WTC11 (cell line): ENCODE measurements at regions not wholly inside any gene's neighbourhood (a gene's known extent, or its start where the extent isn't known, plus 50 kb on each side); places are given as distances from the start of the nearest gene placed in this dataset.

Experiments used
- CTCF ChIP-seq: fragments of 200-600 bp; IDR thresholded peaks from 2 replicates; pipeline ENCODE4 v1.8.0; 2022; ENCODE audit warnings: antibody characterized with exemption
- JUN ChIP-seq: sonication (generic); formaldehyde crosslinking; IDR thresholded peaks from 2 replicates; pipeline ENCODE4 v1.8.0; 2023; ENCODE audit warnings: mild to moderate bottlenecking, missing genetic modification reagents
- PRDM15 ChIP-seq: sonication (generic); formaldehyde crosslinking; IDR thresholded peaks from 2 replicates; pipeline ENCODE4 v1.8.0; 2022; ENCODE audit warnings: missing genetic modification reagents
- TEAD4 ChIP-seq: sonication (generic); formaldehyde crosslinking; IDR thresholded peaks from 2 replicates; pipeline ENCODE4 v1.8.0; 2022; ENCODE audit warnings: mild to moderate bottlenecking, missing genetic modification reagents
- ZNF423 ChIP-seq: fragments of 250-450 bp; sonication (Bioruptor Pico); IDR thresholded peaks from 2 replicates; pipeline ENCODE4 v2.1.2; 2022; ENCODE audit warnings: mild to moderate bottlenecking, moderate library complexity
- TF ChIP-seq, protein P1 (sequence below): sonication (generic); formaldehyde crosslinking; IDR thresholded peaks from 2 replicates; pipeline ENCODE4 v1.8.0; 2022; ENCODE audit warnings: mild to moderate bottlenecking, missing genetic modification reagents
- TF ChIP-seq, protein P2 (sequence below): sonication (generic); formaldehyde crosslinking; IDR thresholded peaks from 2 replicates; pipeline ENCODE4 v1.8.1; 2023; ENCODE audit warnings: mild to moderate bottlenecking, missing genetic modification reagents, moderate library complexity

- TF ChIP-seq CTCF, result no peak
- TF ChIP-seq, protein P1, sequence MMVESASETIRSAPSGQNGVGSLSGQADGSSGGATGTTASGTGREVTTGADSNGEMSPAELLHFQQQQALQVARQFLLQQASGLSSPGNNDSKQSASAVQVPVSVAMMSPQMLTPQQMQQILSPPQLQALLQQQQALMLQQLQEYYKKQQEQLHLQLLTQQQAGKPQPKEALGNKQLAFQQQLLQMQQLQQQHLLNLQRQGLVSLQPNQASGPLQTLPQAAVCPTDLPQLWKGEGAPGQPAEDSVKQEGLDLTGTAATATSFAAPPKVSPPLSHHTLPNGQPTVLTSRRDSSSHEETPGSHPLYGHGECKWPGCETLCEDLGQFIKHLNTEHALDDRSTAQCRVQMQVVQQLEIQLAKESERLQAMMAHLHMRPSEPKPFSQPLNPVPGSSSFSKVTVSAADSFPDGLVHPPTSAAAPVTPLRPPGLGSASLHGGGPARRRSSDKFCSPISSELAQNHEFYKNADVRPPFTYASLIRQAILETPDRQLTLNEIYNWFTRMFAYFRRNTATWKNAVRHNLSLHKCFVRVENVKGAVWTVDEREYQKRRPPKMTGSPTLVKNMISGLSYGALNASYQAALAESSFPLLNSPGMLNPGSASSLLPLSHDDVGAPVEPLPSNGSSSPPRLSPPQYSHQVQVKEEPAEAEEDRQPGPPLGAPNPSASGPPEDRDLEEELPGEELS, result no peak
- TF ChIP-seq TEAD4, result no peak
- no peak for TF ChIP-seq ZNF423 (CRISPR knock-in tag)
- TF ChIP-seq, protein P2, sequence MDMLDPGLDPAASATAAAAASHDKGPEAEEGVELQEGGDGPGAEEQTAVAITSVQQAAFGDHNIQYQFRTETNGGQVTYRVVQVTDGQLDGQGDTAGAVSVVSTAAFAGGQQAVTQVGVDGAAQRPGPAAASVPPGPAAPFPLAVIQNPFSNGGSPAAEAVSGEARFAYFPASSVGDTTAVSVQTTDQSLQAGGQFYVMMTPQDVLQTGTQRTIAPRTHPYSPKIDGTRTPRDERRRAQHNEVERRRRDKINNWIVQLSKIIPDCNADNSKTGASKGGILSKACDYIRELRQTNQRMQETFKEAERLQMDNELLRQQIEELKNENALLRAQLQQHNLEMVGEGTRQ (CRISPR knock-in tag), result no peak
- TF ChIP-seq PRDM15 (CRISPR knock-in tag), result no peak
- no peak for TF ChIP-seq JUN (CRISPR knock-in tag)
Observed at GRCh38 chr18:42264497-42264896, 309.5 kb downstream of the PIK3C3 start.
